ENCODE measurements at regions not wholly inside any gene's neighbourhood (a gene's known extent, or its start where the extent isn't known, plus 50 kb on each side); places are given as distances from the start of the nearest gene placed in this dataset.

DNA sequence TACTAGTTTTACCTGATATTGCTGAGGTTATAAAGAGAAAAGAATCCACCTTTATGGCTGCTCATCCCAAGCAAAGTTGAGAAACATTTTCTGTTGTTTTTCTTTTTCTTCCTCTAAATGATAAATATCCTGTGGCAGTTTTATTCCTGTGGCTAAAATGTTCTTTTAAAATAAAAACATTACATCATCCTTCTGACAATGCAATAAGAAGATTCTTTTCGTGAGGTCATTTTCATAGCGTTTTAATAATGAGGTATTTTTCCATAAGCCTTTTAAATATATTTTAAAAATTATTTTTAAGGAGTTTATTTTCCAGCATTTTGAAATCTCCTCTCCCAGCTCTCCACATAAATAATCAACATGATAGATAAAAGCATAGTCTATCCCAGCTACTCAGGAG is 52.8 kb upstream of the EPB41L3 start:
- TF ChIP-seq, protein P1, sequence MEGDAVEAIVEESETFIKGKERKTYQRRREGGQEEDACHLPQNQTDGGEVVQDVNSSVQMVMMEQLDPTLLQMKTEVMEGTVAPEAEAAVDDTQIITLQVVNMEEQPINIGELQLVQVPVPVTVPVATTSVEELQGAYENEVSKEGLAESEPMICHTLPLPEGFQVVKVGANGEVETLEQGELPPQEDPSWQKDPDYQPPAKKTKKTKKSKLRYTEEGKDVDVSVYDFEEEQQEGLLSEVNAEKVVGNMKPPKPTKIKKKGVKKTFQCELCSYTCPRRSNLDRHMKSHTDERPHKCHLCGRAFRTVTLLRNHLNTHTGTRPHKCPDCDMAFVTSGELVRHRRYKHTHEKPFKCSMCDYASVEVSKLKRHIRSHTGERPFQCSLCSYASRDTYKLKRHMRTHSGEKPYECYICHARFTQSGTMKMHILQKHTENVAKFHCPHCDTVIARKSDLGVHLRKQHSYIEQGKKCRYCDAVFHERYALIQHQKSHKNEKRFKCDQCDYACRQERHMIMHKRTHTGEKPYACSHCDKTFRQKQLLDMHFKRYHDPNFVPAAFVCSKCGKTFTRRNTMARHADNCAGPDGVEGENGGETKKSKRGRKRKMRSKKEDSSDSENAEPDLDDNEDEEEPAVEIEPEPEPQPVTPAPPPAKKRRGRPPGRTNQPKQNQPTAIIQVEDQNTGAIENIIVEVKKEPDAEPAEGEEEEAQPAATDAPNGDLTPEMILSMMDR (IDR thresholded peaks at IDR 0.05; ENCODE audit: low read depth, low read length, poor library complexity, severe bottlenecking) = no peak
- no peak for TF ChIP-seq EZH2phosphoT487 (IDR thresholded peaks at IDR 0.05; ENCODE audit: borderline replicate concordance, low read length)

Data from DOHH2 (cell line).